Calu3 (cell line): ENCODE measurements at regions not wholly inside any gene's neighbourhood (a gene's known extent, or its start where the extent isn't known, plus 50 kb on each side); places are given as distances from the start of the nearest gene placed in this dataset.

Experiments used
- BruUV-seq: library from RNA; stranded (reverse); fragments of 400-500 nt; replicated peaks from 2 replicates; lab custom pipeline; 2021; lab: Mats Ljungman, UMichigan
- CTCF ChIA-PET: fragments of 300-600 bp; sonication (Branson Sonifier 250); formaldehyde crosslinking; loops from one replicate; lab custom pipeline; 2022; ENCODE audit warnings: antibody characterized with exemption; lab: Charles Lee
- DNase-seq: peaks from one replicate; pipeline ENCODE4 v3.0.0; 2022
- H3K27ac Mint-ChIP-seq: one replicate; pipeline ENCODE4 v1.8.0; 2022; ENCODE audit warnings: mixed read lengths; ENCODE audit not compliant: unreplicated experiment
- H3K27me3 Mint-ChIP-seq: one replicate; pipeline ENCODE4 v1.8.0; 2022; ENCODE audit warnings: mixed read lengths; ENCODE audit not compliant: unreplicated experiment
- H3K36me3 Mint-ChIP-seq: one replicate; pipeline ENCODE4 v1.8.0; 2022; ENCODE audit warnings: mild to moderate bottlenecking, moderate library complexity, mixed read lengths; ENCODE audit not compliant: insufficient read depth, unreplicated experiment
- H3K4me1 Mint-ChIP-seq: one replicate; pipeline ENCODE4 v1.8.0; 2022; ENCODE audit warnings: mild to moderate bottlenecking, low read depth, mixed read lengths; ENCODE audit not compliant: unreplicated experiment
- H3K4me3 Mint-ChIP-seq: one replicate; pipeline ENCODE4 v1.8.0; 2022; ENCODE audit warnings: mild to moderate bottlenecking, low read depth, moderate library complexity, mixed read lengths; ENCODE audit not compliant: unreplicated experiment
- H3K9me3 Mint-ChIP-seq: one replicate; pipeline ENCODE4 v1.8.0; 2022; ENCODE audit warnings: low read depth, mixed read lengths; ENCODE audit not compliant: unreplicated experiment
- CTCF ChIP-seq: fragments of 200-600 bp; IDR thresholded peaks from one replicate; pipeline ENCODE4 v1.8.0; 2022; ENCODE audit warnings: antibody characterized with exemption; ENCODE audit not compliant: unreplicated experiment
- intact Hi-C: fragments of 100-400 bp; cut with micrococcal nuclease; formaldehyde crosslinking; loops from one replicate; pipeline ENCODE4 v1.10.0; 2022; ENCODE audit not compliant: unreplicated experiment

GRCh38 chr13:84399320-84400085 lies 517.2 kb upstream of the SLITRK1 start:
- H3K9me3 Mint-ChIP-seq = no peaks in the 10 kb centered on the region
- intact Hi-C loops = no loop called here
- BruUV-seq = no TSS peak
- H3K4me1 Mint-ChIP-seq = no peaks in the 10 kb centered on the region
- CTCF ChIA-PET = no interaction called here
- H3K4me3 Mint-ChIP-seq = no peak overlapping the region
- DNase-seq = no peak
- TF ChIP-seq CTCF = no peak
- no peak overlapping the region for H3K27ac Mint-ChIP-seq
- no peaks in the 10 kb centered on the region for H3K27me3 Mint-ChIP-seq
- H3K36me3 Mint-ChIP-seq = no peaks in the 10 kb centered on the region

GRCh38 chr13:84393981-84394625 lies 511.8 kb upstream of the SLITRK1 start:
- CTCF ChIA-PET = no interaction called here
- H3K27ac Mint-ChIP-seq = no peak overlapping the region
- BruUV-seq = no TSS peak

GRCh38 chr13:84380866-84381265 lies 498.6 kb upstream of the SLITRK1 start:
- Mint-ChIP-seq H3K36me3 (no peaks in the 10 kb centered on the region), H3K9me3 (no peaks in the 10 kb centered on the region), H3K27me3 (no peaks in the 10 kb centered on the region), H3K27ac (no peak overlapping the region), H3K4me3 (no peak overlapping the region), H3K4me1 (no peaks in the 10 kb centered on the region)
- no peak for TF ChIP-seq CTCF
- intact Hi-C loops = no loop called here
- no peak for DNase-seq
- BruUV-seq = no TSS peak
- CTCF ChIA-PET = no interaction called here

More at GRCh38 chr13:84393981-84394625, 511.8 kb upstream of the SLITRK1 start:
- no peak for TF ChIP-seq CTCF
- no peaks in the 10 kb centered on the region for H3K4me1 Mint-ChIP-seq
- H3K27me3 Mint-ChIP-seq = no peaks in the 10 kb centered on the region
- H3K9me3 Mint-ChIP-seq = no peaks in the 10 kb centered on the region
- H3K36me3 Mint-ChIP-seq = no peaks in the 10 kb centered on the region
- no peak overlapping the region for H3K4me3 Mint-ChIP-seq
- intact Hi-C loops = no loop called here
- DNase-seq = no peak

GRCh38 chr13:84377106-84377505 lies 494.8 kb upstream of the SLITRK1 start:
- no TSS peak for BruUV-seq
- no peaks in the 10 kb centered on the region for H3K4me1 Mint-ChIP-seq
- H3K27me3 Mint-ChIP-seq = no peaks in the 10 kb centered on the region
- H3K27ac Mint-ChIP-seq = no peak overlapping the region
- no peaks in the 10 kb centered on the region for H3K36me3 Mint-ChIP-seq
- CTCF ChIA-PET = no interaction called here
- DNase-seq = no peak
- no peak overlapping the region for H3K4me3 Mint-ChIP-seq
- no peaks in the 10 kb centered on the region for H3K9me3 Mint-ChIP-seq
- intact Hi-C loops = no loop called here
- TF ChIP-seq CTCF = no peak
